Heart right ventricle (tissue), 16 donors: ENCODE measurements at regions not wholly inside any gene's neighbourhood (a gene's known extent, or its start where the extent isn't known, plus 50 kb on each side); places are given as distances from the start of the nearest gene placed in this dataset.

ENCODE experiments used
- ATAC-seq, 8 donors: fragments of 200-7000 bp; cut with Tn5 transposase; one replicate each; pipeline ENCODE4 v1.9.1; 2020; ENCODE audit warnings: mild to moderate bottlenecking in 8 of 8, moderate library complexity in 8 of 8, moderate number of reproducible peaks in 1 of 8
- DNase-seq, 2 donors: peaks; one replicate each; pipeline ENCODE4 v3.0.0-alpha.2; 2020
- H3K27ac ChIP-seq, 10 donors: fragments of 200-600 bp; sonication (generic) in 2 of 10; one replicate each; pipeline versions ENCODE4 v1.5.0 to v1.8.0; 2020 to 2022; ENCODE audit warnings: mild to moderate bottlenecking in 3 of 10
- H3K27me3 ChIP-seq, 7 donors: fragments of 200-600 bp; one replicate each; pipeline ENCODE4 v1.8.0; 2021 to 2022; ENCODE audit warnings: mild to moderate bottlenecking in 2 of 7
- H3K36me3 ChIP-seq, 9 donors: fragments of 200-600 bp; sonication (generic) in 1 of 9; one replicate each; pipeline versions ENCODE4 v1.5.0 to v1.8.0; 2020 to 2022; ENCODE audit warnings: mild to moderate bottlenecking in 2 of 9
- H3K4me1 ChIP-seq, 9 donors: fragments of 200-600 bp; sonication (generic) in 1 of 9; one replicate each; pipeline versions ENCODE4 v1.5.0 to v1.8.0; 2020 to 2022; ENCODE audit warnings: mild to moderate bottlenecking in 4 of 9
- H3K4me3 ChIP-seq, 10 donors: fragments of 200-600 bp; sonication (generic) in 2 of 10; one replicate each; pipeline versions ENCODE4 v1.5.0 to v1.8.0; 2020 to 2022; ENCODE audit warnings: mild to moderate bottlenecking in 7 of 10, moderate library complexity in 2 of 10
- H3K9me3 ChIP-seq, 11 donors: fragments of 200-600 bp in 10 of 11; sonication (generic) in 2 of 11; one replicate each; pipeline versions ENCODE4 v1.5.0 to v1.8.0; 2013 to 2022; ENCODE audit warnings: mild to moderate bottlenecking in 2 of 11, control low read depth in 1 of 11, moderate library complexity in 1 of 11
- WGBS, 2 donors: extraction: QIAGEN DNeasy Blood & Tissue Kit; methylation state at CpG; one replicate each; pipeline ENCODE4 v1.1.7; 2013; ENCODE audit warnings: inconsistent platforms in 1 of 2; 5-methylcytosine and 5-hydroxymethylcytosine counted together
- intact Hi-C, 10 donors: fragments of 100-400 bp; cut with DNase I; formaldehyde crosslinking; loops; one replicate each; pipeline versions ENCODE4 v1.11.1 to v1.14.2; 2022
- TF ChIP-seq, protein P1 (sequence below), 9 donors: fragments of 200-600 bp; sonication (generic) in 2 of 9; IDR thresholded peaks; one replicate each; pipeline versions ENCODE4 v1.5.0 to v1.8.0; 2021 to 2022; ENCODE audit warnings: antibody characterized with exemption in 9 of 9, mild to moderate bottlenecking in 5 of 9, moderate library complexity in 1 of 9
- donor health status: Arrhythmogenic right ventricular cardiomyopathy.
- donor health status: ischemic (EF 13 %, LVEDD 7.1; RV severe dilation, severe dysfunction).
- donor health status: healthy with polysubstance abuse.
- donor health status: DM: no; HTN: yes; CAD: no.
- donor health status: DM: no; HTN: no; CAD: no.
- donor health status: ischemic (EF 25% LVEDD 6.9; RV normal size, moderate dysfunction).
- donor health status: ischemic (EF 25% LVEDD 5.7; RV mildly dilated, moderate dysfunction).
- donor health status: healthy.
- donor health status: DM: yes; HTN: yes; CAD: no.
- donor health status: Ischemic cardiomyopathy.
- donor health status: ischemic (EF 35%, LVEDD 5.7; RV mildly dilated, moderate dysfunction).
- donor health status: nonischemic (EF 11% LVEDD 7.7; RV severe dilation, severe dysfunction).
- donor health status: DM: yes; HTN: yes; CAD: no.
- donor health status: PGD.
- donor health status: ischemic (EF 29% LVEDD 5.4; RV normal size, mild dysfunction).
- donor health status: nonischemic (EF 23%, LVEDD 6.1; RV moderate dilation, normal function).

DNA sequence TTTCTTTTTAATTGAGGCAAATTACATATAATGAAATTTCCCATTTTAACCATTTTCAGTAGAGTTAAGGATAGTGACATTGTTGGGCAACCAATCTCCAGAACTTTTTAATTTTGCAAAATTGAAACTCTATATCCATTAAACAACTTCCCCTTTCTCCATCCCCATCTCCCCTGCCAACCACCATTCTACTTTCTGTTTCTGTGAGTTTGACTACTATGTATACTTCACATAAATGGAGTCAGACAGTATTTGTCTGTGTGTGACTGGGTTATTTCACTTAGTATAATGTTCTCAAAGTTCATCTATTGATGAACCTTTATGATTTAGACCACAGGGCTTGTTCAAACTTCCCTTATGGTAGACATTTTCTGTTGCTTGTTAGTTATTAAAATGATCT is 364.5 kb upstream of the MAD2L1 start:
- ATAC-seq, result no peak
- intact Hi-C loops, result no loop called here
- TF ChIP-seq, protein P1, sequence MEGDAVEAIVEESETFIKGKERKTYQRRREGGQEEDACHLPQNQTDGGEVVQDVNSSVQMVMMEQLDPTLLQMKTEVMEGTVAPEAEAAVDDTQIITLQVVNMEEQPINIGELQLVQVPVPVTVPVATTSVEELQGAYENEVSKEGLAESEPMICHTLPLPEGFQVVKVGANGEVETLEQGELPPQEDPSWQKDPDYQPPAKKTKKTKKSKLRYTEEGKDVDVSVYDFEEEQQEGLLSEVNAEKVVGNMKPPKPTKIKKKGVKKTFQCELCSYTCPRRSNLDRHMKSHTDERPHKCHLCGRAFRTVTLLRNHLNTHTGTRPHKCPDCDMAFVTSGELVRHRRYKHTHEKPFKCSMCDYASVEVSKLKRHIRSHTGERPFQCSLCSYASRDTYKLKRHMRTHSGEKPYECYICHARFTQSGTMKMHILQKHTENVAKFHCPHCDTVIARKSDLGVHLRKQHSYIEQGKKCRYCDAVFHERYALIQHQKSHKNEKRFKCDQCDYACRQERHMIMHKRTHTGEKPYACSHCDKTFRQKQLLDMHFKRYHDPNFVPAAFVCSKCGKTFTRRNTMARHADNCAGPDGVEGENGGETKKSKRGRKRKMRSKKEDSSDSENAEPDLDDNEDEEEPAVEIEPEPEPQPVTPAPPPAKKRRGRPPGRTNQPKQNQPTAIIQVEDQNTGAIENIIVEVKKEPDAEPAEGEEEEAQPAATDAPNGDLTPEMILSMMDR (IDR thresholded peaks at IDR 0.05), result no peak
- Histone ChIP-seq H3K4me3 (no peak overlapping the region), H3K27me3 (no peaks in the 10 kb centered on the region), H3K36me3 (no peaks in the 10 kb centered on the region), H3K27ac (no peak overlapping the region), H3K9me3 (no peaks in the 10 kb centered on the region), H3K4me1 (no peaks in the 10 kb centered on the region)
- no peak for DNase-seq

DNA sequence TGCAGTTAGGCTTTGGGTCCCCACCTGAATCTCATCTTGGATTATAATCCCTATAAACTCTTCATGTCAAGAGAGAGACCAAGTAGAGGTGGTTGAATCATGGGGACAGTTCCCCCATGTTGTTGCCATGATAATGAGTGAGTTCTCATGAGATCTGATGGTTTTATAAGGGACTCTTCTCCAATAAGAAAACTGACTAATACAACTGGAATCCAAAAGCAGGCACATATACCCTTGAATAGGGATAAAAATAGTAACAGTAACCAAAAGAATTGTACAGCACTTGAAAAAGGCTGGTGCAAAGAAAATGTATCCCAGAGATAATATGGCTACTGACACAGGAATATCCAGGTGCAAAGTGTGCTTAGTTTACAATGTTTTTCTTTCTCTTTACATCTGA is 351.5 kb upstream of the MAD2L1 start:
- no peaks in the 10 kb centered on the region for H3K27me3 ChIP-seq
- intact Hi-C loops, result no loop called here
- no peak overlapping the region for H3K4me3 ChIP-seq
- DNase-seq (no peak), ATAC-seq (no peak)
- no peaks in the 10 kb centered on the region for H3K4me1 ChIP-seq
- TF ChIP-seq, protein P1 (IDR thresholded peaks at IDR 0.05), result no peak
- H3K36me3 ChIP-seq, result no peaks in the 10 kb centered on the region
- peaks cover 0 to 12% (median 0%) of the 10 kb centered on the region in 11 donors for H3K9me3 ChIP-seq
- no peak overlapping the region for H3K27ac ChIP-seq

DNA sequence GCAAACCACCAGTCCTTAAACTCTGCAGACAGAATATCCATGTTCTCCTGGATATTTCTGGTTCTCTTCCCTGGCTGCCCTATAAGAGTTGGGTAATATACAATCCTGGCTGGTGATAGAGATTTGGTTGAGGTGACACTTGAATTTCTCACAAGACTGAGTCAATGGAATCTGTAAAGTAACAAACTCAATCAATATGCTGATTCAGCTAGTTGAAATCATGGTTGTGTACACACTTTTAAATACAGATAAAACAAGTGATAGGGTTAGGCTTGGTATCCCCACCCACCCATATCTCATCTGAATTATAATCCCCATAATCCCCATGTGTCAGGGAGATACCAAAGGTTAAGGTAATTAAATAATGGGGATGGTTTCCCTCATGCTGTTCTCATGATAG is 349.2 kb upstream of the MAD2L1 start:
- TF ChIP-seq, protein P1 (IDR thresholded peaks at IDR 0.05), result no peak
- Histone ChIP-seq H3K9me3 (peaks cover 0 to 30% (median 2%) of the 10 kb centered on the region in 11 donors), H3K4me3 (no peak overlapping the region), H3K27me3 (no peaks in the 10 kb centered on the region), H3K36me3 (no peaks in the 10 kb centered on the region), H3K27ac (no peak overlapping the region), H3K4me1 (no peaks in the 10 kb centered on the region)
- intact Hi-C loops, result no loop called here
- DNase-seq, result no peak
- no peak for ATAC-seq

DNA sequence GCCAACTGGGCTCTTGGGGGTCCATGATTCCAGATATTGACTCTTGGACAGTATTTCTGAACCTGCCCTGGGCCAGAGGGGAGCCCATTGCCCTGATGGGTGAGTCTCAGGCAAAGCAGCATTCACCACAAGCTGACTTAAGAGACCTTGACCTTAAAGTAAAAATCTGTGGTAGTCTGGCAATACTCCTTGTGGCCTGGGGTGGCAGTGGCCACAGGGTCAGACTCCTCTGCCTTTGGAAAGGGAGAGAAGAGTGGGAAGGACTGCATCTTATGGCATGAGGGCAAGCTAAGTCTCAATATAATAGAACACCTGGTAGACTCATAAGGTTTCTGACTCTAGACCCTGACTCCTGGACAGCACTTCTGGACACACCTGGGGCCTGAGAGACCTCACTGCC is 340.3 kb upstream of the MAD2L1 start:
- ATAC-seq, result no peak
- no peaks in the 10 kb centered on the region for H3K27me3 ChIP-seq
- no peaks in the 10 kb centered on the region for H3K4me1 ChIP-seq
- peaks cover 0 to 52% (median 7%) of the 10 kb centered on the region in 11 donors for H3K9me3 ChIP-seq
- intact Hi-C loops, result no loop called here
- TF ChIP-seq, protein P1 (IDR thresholded peaks at IDR 0.05), result no peak
- no peak for DNase-seq
- no peak overlapping the region for H3K27ac ChIP-seq
- no peak overlapping the region for H3K4me3 ChIP-seq
- H3K36me3 ChIP-seq, result no peaks in the 10 kb centered on the region

DNA sequence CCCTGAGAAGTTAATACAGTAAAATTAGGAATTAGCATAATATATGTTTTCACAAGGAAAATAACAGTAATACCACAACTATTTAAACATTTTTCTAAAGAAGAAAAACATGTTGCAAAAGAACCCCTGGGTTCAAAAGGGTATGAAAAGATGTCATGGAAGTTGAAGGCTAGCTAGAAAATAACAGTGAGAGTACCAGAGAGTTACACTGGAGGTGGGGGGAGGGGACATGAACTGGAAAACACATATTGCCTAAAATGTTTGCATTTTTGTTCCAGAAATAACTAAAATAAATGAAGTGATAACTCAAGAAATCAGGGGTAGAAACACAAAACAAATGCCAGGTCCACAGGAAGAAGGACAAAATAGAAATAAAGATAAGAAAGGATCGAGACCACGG is 336.6 kb upstream of the MAD2L1 start:
- H3K36me3 ChIP-seq, result no peaks in the 10 kb centered on the region
- H3K27me3 ChIP-seq, result no peaks in the 10 kb centered on the region
- DNase-seq (no peak), ATAC-seq (no peak)
- intact Hi-C loops, result loop anchor here in 1 of 10 donors (5.0 kb wide), 1 partner anchor 164 kb away; no protein-coding TSS in a partner anchor
- H3K9me3 ChIP-seq, result peaks cover 0 to 19% (median 2%) of the 10 kb centered on the region in 11 donors
- H3K4me3 ChIP-seq, result no peak overlapping the region
- WGBS, 2 donors, result 73 to 79% methylated on average over 2 of the region's 2 CpGs
- H3K4me1 ChIP-seq, result no peaks in the 10 kb centered on the region
- H3K27ac ChIP-seq, result no peak overlapping the region
- TF ChIP-seq, protein P1 (IDR thresholded peaks at IDR 0.05), result no peak
